ENCODE measurements at regions not wholly inside any gene's neighbourhood (a gene's known extent, or its start where the extent isn't known, plus 50 kb on each side); places are given as distances from the start of the nearest gene placed in this dataset.
A peak's percentile ranks its signal among the peaks of the same experiment; 100 is the strongest.

- intact Hi-C loops (cut with DNase I): no loop called here
- DNase-seq (no peak), ATAC-seq (peak in 1 of 2 donors; percentile 13)
Measured at GRCh38 chr20:50372770-50373088, 137.5 kb upstream of the PTPN1 start.

- peak in 1 of 2 donors; percentile 34 for ATAC-seq
- intact Hi-C loops (cut with DNase I): no loop called here
- no peak for DNase-seq
Measured at GRCh38 chr20:50373674-50374286, 136.4 kb upstream of the PTPN1 start.

- DNase-seq (no peak), ATAC-seq (no peak)
- intact Hi-C loops (cut with DNase I): loop anchor here in 1 of 2 donors (5.0 kb wide), 1 partner anchor 182 kb away; the partner anchor contains the start of gene CEBPB
Measured at GRCh38 chr20:50374541-50375078, 135.6 kb upstream of the PTPN1 start.

GRCh38 chr20:50376179-50376887 lies 133.8 kb upstream of the PTPN1 start:
- no peak for ATAC-seq
- intact Hi-C loops (cut with DNase I): loop anchor here in 1 of 2 donors (5.0 kb wide), 1 partner anchor 184 kb away; the partner anchor contains the start of gene CEBPB
- no peak for DNase-seq

GRCh38 chr20:50376888-50377459 lies 133.2 kb upstream of the PTPN1 start:
- ATAC-seq: no peak
- intact Hi-C loops (cut with DNase I): loop anchor here in 1 of 2 donors (5.0 kb wide), 1 partner anchor 185 kb away; the partner anchor contains the start of gene CEBPB
- DNase-seq: no peak

GRCh38 chr20:50378170-50379000 lies 131.8 kb upstream of the PTPN1 start:
- intact Hi-C loops (cut with DNase I): loop anchor here in 1 of 2 donors (5.0 kb wide), 1 partner anchor 186 kb away; the partner anchor contains the start of gene CEBPB
- no peak for DNase-seq
- no peak for ATAC-seq

- peak; percentile 83 to 88 for ATAC-seq
- intact Hi-C loops (cut with DNase I): loop anchor here in 1 of 2 donors (5.0 kb wide), 1 partner anchor 187 kb away; the partner anchor contains the start of gene CEBPB
- DNase-seq: peak; percentile 94
Measured at GRCh38 chr20:50379049-50379990, 130.9 kb upstream of the PTPN1 start.

- ATAC-seq (no peak), DNase-seq (no peak)
- intact Hi-C loops (cut with DNase I): loop anchor here (5.0 kb wide), 2 partner anchors 82 to 188 kb away; partner anchors contain the start of gene CEBPB (in 1 of the 2)
Measured at GRCh38 chr20:50379991-50380696, 130.0 kb upstream of the PTPN1 start.

- DNase-seq (no peak), ATAC-seq (peak in 1 of 2 donors; percentile 37)
- intact Hi-C loops (cut with DNase I): loop anchor here in 1 of 2 donors (5.0 kb wide), 1 partner anchor 82 kb away; no protein-coding TSS in a partner anchor
Measured at GRCh38 chr20:50380697-50381040, 129.5 kb upstream of the PTPN1 start.

- no peak for DNase-seq
- no peak for ATAC-seq
- intact Hi-C loops (cut with DNase I): loop anchor here in 1 of 2 donors (5.0 kb wide), 1 partner anchor 81 kb away; no protein-coding TSS in a partner anchor
Measured at GRCh38 chr20:50381075-50381732, 129.0 kb upstream of the PTPN1 start.

GRCh38 chr20:50381771-50382593 lies 128.2 kb upstream of the PTPN1 start:
- no peak for DNase-seq
- intact Hi-C loops (cut with DNase I): loop anchor here in 1 of 2 donors (5.0 kb wide), 1 partner anchor 80 kb away; no protein-coding TSS in a partner anchor
- ATAC-seq: no peak

- intact Hi-C loops (cut with DNase I): no loop called here
- DNase-seq (no peak), ATAC-seq (no peak)
Measured at GRCh38 chr20:50385733-50386640, 124.2 kb upstream of the PTPN1 start.

- intact Hi-C loops (cut with DNase I): no loop called here
- ATAC-seq: no peak
- DNase-seq: no peak
Measured at GRCh38 chr20:50386641-50386960, 123.6 kb upstream of the PTPN1 start.

GRCh38 chr20:50387218-50387995 lies 122.8 kb upstream of the PTPN1 start:
- intact Hi-C loops (cut with DNase I): no loop called here
- DNase-seq (no peak), ATAC-seq (no peak)

Data from left cardiac atrium (tissue), 4 donors.